SK-N-SH (cell line): ENCODE measurements at regions not wholly inside any gene's neighbourhood (a gene's known extent, or its start where the extent isn't known, plus 50 kb on each side); places are given as distances from the start of the nearest gene placed in this dataset.

ENCODE experiments used
- CTCF ChIA-PET: fragments of 300-600, 350-600 bp; formaldehyde crosslinking; extraction: SDS; loops from one replicate; lab custom pipeline; 2021; lab: Yijun Ruan, JAX
- POLR2A ChIA-PET: fragments of 350-600 bp; sonication (Branson Sonifier 250); formaldehyde crosslinking; extraction: SDS; loops from one replicate; lab custom pipeline; 2020; ENCODE audit warnings: antibody characterized with exemption, inconsistent platforms; lab: Yijun Ruan, JAX
- DNase-seq: peaks from one replicate; pipeline ENCODE4 v3.0.0; 2012
- H2AFZ ChIP-seq: fragments of 200-600 bp; sonication (generic); 2 replicates; pipeline ENCODE4 v1.8.1; 2016; ENCODE audit warnings: antibody characterized with exemption, mild to moderate bottlenecking, low read depth
- H3F3A ChIP-seq: fragments of 200-600 bp; sonication (generic); replicated peaks from 2 replicates; pipeline ENCODE3; 2016; ENCODE audit warnings: antibody characterized with exemption, mild to moderate bottlenecking; ENCODE audit not compliant: insufficient read depth
- H3K27ac ChIP-seq, 2 experiments: fragments of 200-500 bp in 1 of 2; fragments of 200-600 bp in 1 of 2; sonication (Bioruptor generic) in 1 of 2; sonication (generic), shearing (Covaris generic) in 1 of 2; 2 replicates each; pipeline versions ENCODE4 v1.5.1 to v1.6.1; 2014 to 2016; ENCODE audit warnings: low read depth in 2 of 2, inconsistent platforms in 1 of 2, low read length in 1 of 2, mild to moderate bottlenecking in 1 of 2, mixed read lengths in 1 of 2
- H3K27me3 ChIP-seq: fragments of 200-600 bp; sonication (generic), shearing (Covaris generic); 2 replicates; pipeline ENCODE4 v1.6.1; 2016; ENCODE audit warnings: mixed run types; ENCODE audit not compliant: insufficient read depth
- H3K36me3 ChIP-seq, 2 experiments: fragments of 200-500 bp in 1 of 2; fragments of 200-600 bp in 1 of 2; sonication (Bioruptor generic) in 1 of 2; sonication (generic) in 1 of 2; replicated peaks in 1 of 2; 2 replicates each; pipeline versions ENCODE3 to v1.5.1; 2014 to 2016; ENCODE audit warnings: low read length in 1 of 2, mild to moderate bottlenecking in 1 of 2; ENCODE audit not compliant: insufficient read depth in 2 of 2, control insufficient read depth in 1 of 2
- H3K4me1 ChIP-seq, 2 experiments: fragments of 200-500 bp in 1 of 2; fragments of 200-600 bp in 1 of 2; sonication (Bioruptor generic) in 1 of 2; sonication (generic), shearing (Covaris generic) in 1 of 2; 2 replicates each; pipeline versions ENCODE4 v1.5.1 to v1.6.1; 2014 to 2016; ENCODE audit warnings: low read depth in 1 of 2, low read length in 1 of 2, mixed run types in 1 of 2; ENCODE audit not compliant: insufficient read depth in 2 of 2, control insufficient read depth in 1 of 2
- H3K4me2 ChIP-seq: fragments of 200-600 bp; sonication (generic), shearing (Covaris generic); 2 replicates; pipeline ENCODE4 v1.6.1; 2017; ENCODE audit warnings: mixed run types
- H3K4me3 ChIP-seq, 2 experiments: fragments of 200-500 bp in 1 of 2; fragments of 200-600 bp in 1 of 2; sonication (Bioruptor generic) in 1 of 2; sonication (generic), shearing (Covaris generic) in 1 of 2; 2 replicates each; pipeline versions ENCODE4 v1.5.1 to v1.8.1; 2014 to 2016; ENCODE audit warnings: low read depth in 2 of 2, inconsistent platforms in 1 of 2, low read length in 1 of 2, mild to moderate bottlenecking in 1 of 2, mixed read lengths in 1 of 2, moderate library complexity in 1 of 2
- H3K79me2 ChIP-seq: fragments of 200-600 bp; sonication (generic); 2 replicates; pipeline ENCODE4 v1.8.1; 2017; ENCODE audit warnings: mild to moderate bottlenecking; ENCODE audit not compliant: insufficient read depth
- H3K9ac ChIP-seq: fragments of 200-600 bp; sonication (generic); 2 replicates; pipeline ENCODE4 v1.6.1; 2017; ENCODE audit warnings: mixed run types
- H3K9me2 ChIP-seq: fragments of 200-600 bp; sonication (generic); 2 replicates; pipeline ENCODE4 v1.6.1; 2017; ENCODE audit warnings: mixed run types
- H3K9me3 ChIP-seq: fragments of 200-600 bp; sonication (generic); 2 replicates; pipeline ENCODE4 v1.6.1; 2017; ENCODE audit warnings: mixed run types, mild to moderate bottlenecking, moderate library complexity
- H4K20me1 ChIP-seq: fragments of 200-600 bp; sonication (generic); 2 replicates; pipeline ENCODE4 v1.6.1; 2017; ENCODE audit warnings: mild to moderate bottlenecking, mixed run types; ENCODE audit not compliant: insufficient read depth
- EP300 ChIP-seq, 2 experiments: IDR thresholded peaks; 2 replicates each; pipeline versions ENCODE4 v1.4.0 to v1.6.1; 2012; ENCODE audit warnings: borderline replicate concordance in 1 of 2, low read depth in 1 of 2, low read length in 1 of 2
- EZH2phosphoT487 ChIP-seq: fragments of 200-600 bp; sonication (generic); IDR thresholded peaks from 2 replicates; pipeline ENCODE4 v1.6.1; 2017; ENCODE audit warnings: low read depth, mixed run types, mild to moderate bottlenecking, antibody characterized with exemption, moderate library complexity, borderline replicate concordance
- FOXJ3 ChIP-seq: sonication (generic); formaldehyde crosslinking; IDR thresholded peaks from 2 replicates; pipeline ENCODE4 v1.5.1; 2020; ENCODE audit warnings: mild to moderate bottlenecking, missing genetic modification reagents
- FOXM1 ChIP-seq: IDR thresholded peaks from 2 replicates; pipeline ENCODE4 v1.4.0; 2012; ENCODE audit warnings: low read depth, mild to moderate bottlenecking
- GABPA ChIP-seq: IDR thresholded peaks from 2 replicates; pipeline ENCODE4 v1.4.0; 2012; ENCODE audit warnings: low read depth, mild to moderate bottlenecking
- GATA2 ChIP-seq: sonication (generic); formaldehyde crosslinking; IDR thresholded peaks from 2 replicates; pipeline ENCODE4 v1.5.0; 2020; ENCODE audit warnings: mild to moderate bottlenecking, missing genetic modification reagents
- JUND ChIP-seq: IDR thresholded peaks from 2 replicates; pipeline ENCODE4 v1.4.0; 2012
- MEF2A ChIP-seq: IDR thresholded peaks from 2 replicates; pipeline ENCODE4 v1.4.0; 2012; ENCODE audit warnings: low read depth, borderline replicate concordance
- MXI1 ChIP-seq: IDR thresholded peaks from 2 replicates; pipeline ENCODE4 v1.6.1; 2012; ENCODE audit warnings: mild to moderate bottlenecking, low read depth, low read length, improper control_type of control experiment
- NRF1 ChIP-seq: IDR thresholded peaks from 2 replicates; pipeline ENCODE4 v1.6.1; 2012; ENCODE audit warnings: low read depth, mild to moderate bottlenecking, low read length
- POLR2AphosphoS5 ChIP-seq: IDR thresholded peaks from 2 replicates; pipeline ENCODE4 v1.6.1; 2012; ENCODE audit warnings: low read depth, low read length
- RAD21 ChIP-seq: IDR thresholded peaks from 2 replicates; pipeline ENCODE4 v1.6.1; 2012; ENCODE audit warnings: mild to moderate bottlenecking, low read length
- RCOR1 ChIP-seq: fragments of 150-350 bp; IDR thresholded peaks from 2 replicates; pipeline ENCODE4 v1.6.1; 2017; ENCODE audit warnings: antibody characterized with exemption, low read length
- REST ChIP-seq: IDR thresholded peaks from 2 replicates; pipeline ENCODE4 v1.6.1; 2012; ENCODE audit warnings: mild to moderate bottlenecking, low read depth, low read length, moderate library complexity
- RXRA ChIP-seq: IDR thresholded peaks from 2 replicates; pipeline ENCODE4 v1.4.0; 2012; ENCODE audit warnings: low read depth, mild to moderate bottlenecking, borderline replicate concordance
- SMC3 ChIP-seq: IDR thresholded peaks from 2 replicates; pipeline ENCODE4 v1.6.1; 2012; ENCODE audit warnings: low read depth, low read length, improper control_type of control experiment
- TAF1 ChIP-seq: IDR thresholded peaks from 2 replicates; pipeline ENCODE4 v1.6.1; 2012; ENCODE audit warnings: low read depth, mild to moderate bottlenecking, low read length, moderate library complexity, borderline replicate concordance
- TEAD4 ChIP-seq: IDR thresholded peaks from 2 replicates; pipeline ENCODE4 v1.4.0; 2012; ENCODE audit warnings: mild to moderate bottlenecking, borderline replicate concordance; ENCODE audit not compliant: insufficient read depth
- YY1 ChIP-seq: IDR thresholded peaks from 2 replicates; pipeline ENCODE4 v1.4.0; 2012; ENCODE audit warnings: low read depth, mild to moderate bottlenecking
- WGBS: methylation state at CpG from one replicate; pipeline ENCODE4 v1.1.6; 2017; ENCODE audit warnings: low lambda C conversion rate; 5-methylcytosine and 5-hydroxymethylcytosine counted together
- TF ChIP-seq, protein P1 (sequence below): IDR thresholded peaks from 2 replicates; pipeline ENCODE4; 2012
- TF ChIP-seq, protein P2 (sequence below): IDR thresholded peaks from 2 replicates; pipeline ENCODE4 v1.4.0; 2012; ENCODE audit warnings: low read depth, borderline replicate concordance

DNA sequence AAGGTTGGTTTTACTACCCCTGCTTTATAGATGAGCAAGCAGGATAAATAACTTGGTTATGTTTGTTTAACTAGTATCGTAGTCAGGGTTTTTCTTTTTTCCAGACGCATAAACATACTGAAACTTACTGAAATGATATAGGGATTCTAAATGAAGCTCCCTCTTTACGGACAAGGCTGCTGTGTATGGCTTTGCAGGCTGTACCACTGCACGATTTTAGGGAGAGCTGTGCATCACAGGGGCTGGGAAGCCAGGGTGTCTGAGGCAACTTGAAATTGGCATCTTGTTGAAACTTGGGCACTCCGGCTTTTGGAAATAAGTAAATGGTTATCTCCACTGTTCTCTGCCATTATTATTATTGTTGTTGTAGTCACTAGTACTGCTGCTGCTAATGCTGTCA, 218.1 kb upstream of the CDH8 start:
- no peaks in the 10 kb centered on the region for H3K79me2 ChIP-seq
- TF ChIP-seq EP300 (IDR thresholded peaks at IDR 0.05; ENCODE audit: borderline replicate concordance in 1 of 2, low read depth in 1 of 2, low read length in 1 of 2), result no peak
- TF ChIP-seq POLR2AphosphoS5, result no peak
- TF ChIP-seq, protein P1, sequence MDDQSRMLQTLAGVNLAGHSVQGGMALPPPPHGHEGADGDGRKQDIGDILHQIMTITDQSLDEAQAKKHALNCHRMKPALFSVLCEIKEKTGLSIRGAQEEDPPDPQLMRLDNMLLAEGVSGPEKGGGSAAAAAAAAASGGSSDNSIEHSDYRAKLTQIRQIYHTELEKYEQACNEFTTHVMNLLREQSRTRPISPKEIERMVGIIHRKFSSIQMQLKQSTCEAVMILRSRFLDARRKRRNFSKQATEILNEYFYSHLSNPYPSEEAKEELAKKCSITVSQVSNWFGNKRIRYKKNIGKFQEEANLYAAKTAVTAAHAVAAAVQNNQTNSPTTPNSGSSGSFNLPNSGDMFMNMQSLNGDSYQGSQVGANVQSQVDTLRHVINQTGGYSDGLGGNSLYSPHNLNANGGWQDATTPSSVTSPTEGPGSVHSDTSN, result no peak
- TF ChIP-seq GABPA, result no peak
- TF ChIP-seq RAD21, result no peak
- no peak for TF ChIP-seq FOXM1
- TF ChIP-seq, all 33 proteins: peak for 0
- Histone ChIP-seq H3K9me3 (no peaks in the 10 kb centered on the region), H3K36me3 (no peaks in the 10 kb centered on the region), H3F3A (no peaks in the 10 kb centered on the region), H3K4me1 (peaks cover 9 to 10% of the 10 kb centered on the region in 2 experiments; a peak in 3 of 4 replicates), H3K27me3 (no peaks in the 10 kb centered on the region), H3K4me3 (no peak overlapping the region), H2AFZ (no peak overlapping the region), H4K20me1 (no peaks in the 10 kb centered on the region), H3K27ac (peak overlapping the region in 1 of 2 experiments; percentile 87; a peak in 2 of 4 replicates), H3K4me2 (no peak overlapping the region), H3K9me2 (no peaks in the 10 kb centered on the region), H3K9ac (no peak overlapping the region)
- DNase-seq, result no peak
- ChIA-PET CTCF (interaction anchor here (0.8 to 3.5 kb wide), 5 partner anchors 18 to 1035 kb away, joined by 3 to 18 read pairs (median 4); no protein-coding TSS in a partner anchor), POLR2A (no interaction called here)
- WGBS, result 58% methylated on average over 5 of the region's 5 CpGs

DNA sequence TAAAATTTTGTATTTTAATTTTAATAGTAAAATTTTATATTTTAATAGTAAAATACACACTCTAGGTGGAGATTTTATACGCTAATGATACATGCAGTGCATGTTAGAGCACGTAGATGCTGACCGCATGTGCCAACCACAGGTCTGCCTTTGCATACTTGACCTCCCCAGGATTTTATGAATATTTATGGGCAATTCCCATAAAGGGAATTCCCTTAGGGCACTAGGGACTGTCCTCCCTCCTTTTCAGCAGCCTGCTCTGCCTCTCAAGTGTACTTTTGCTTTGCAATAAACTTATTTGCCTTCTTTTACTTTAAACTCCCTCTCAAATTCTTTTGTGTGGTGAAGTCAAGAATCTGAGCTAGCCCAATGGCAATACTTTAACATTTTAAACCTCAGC, 217.7 kb upstream of the CDH8 start:
- Histone ChIP-seq H3K9ac (no peak overlapping the region), H3K9me3 (no peaks in the 10 kb centered on the region), H3K9me2 (no peaks in the 10 kb centered on the region), H4K20me1 (no peaks in the 10 kb centered on the region), H3K4me3 (no peak overlapping the region), H3K4me2 (no peak overlapping the region), H3K27me3 (no peaks in the 10 kb centered on the region), H3K36me3 (no peaks in the 10 kb centered on the region), H3F3A (no peaks in the 10 kb centered on the region), H3K27ac (peak overlapping the region in 1 of 2 experiments; percentile 87; a peak in 2 of 4 replicates), H2AFZ (no peak overlapping the region), H3K4me1 (peaks cover 7 to 10% of the 10 kb centered on the region in 2 experiments; a peak in 3 of 4 replicates), H3K79me2 (no peaks in the 10 kb centered on the region)
- 74% methylated on average over 3 of the region's 3 CpGs for WGBS
- CTCF ChIA-PET, result interaction anchor here (0.8 to 3.5 kb wide), 3 partner anchors 29 to 80 kb away, joined by 3 to 18 read pairs (median 4); no protein-coding TSS in a partner anchor
- POLR2A ChIA-PET, result no interaction called here
- DNase-seq, result no peak
- TF ChIP-seq, protein P2, sequence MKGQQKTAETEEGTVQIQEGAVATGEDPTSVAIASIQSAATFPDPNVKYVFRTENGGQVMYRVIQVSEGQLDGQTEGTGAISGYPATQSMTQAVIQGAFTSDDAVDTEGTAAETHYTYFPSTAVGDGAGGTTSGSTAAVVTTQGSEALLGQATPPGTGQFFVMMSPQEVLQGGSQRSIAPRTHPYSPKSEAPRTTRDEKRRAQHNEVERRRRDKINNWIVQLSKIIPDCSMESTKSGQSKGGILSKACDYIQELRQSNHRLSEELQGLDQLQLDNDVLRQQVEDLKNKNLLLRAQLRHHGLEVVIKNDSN, result no peak
- TF ChIP-seq YY1 (no peak), MEF2A (no peak), JUND (no peak), POLR2AphosphoS5 (no peak), RCOR1 (no peak), RXRA (no peak), NRF1 (no peak), GABPA (no peak), TEAD4 (no peak), MXI1 (no peak), FOXJ3 (CRISPR knock-in tag) (no peak), TAF1 (no peak), SMC3 (no peak), REST (no peak), GATA2 (CRISPR knock-in tag) (no peak), EZH2phosphoT487 (no peak)
